ENCODE measurements at regions not wholly inside any gene's neighbourhood (a gene's known extent, or its start where the extent isn't known, plus 50 kb on each side); places are given as distances from the start of the nearest gene placed in this dataset.

GRCh38 chr10:90575125-90575524 is 282.7 kb downstream of the HTR7 start:
- H3K4me3 ChIP-seq, result no peak overlapping the region
- intact Hi-C loops (cut with DNase I), result no loop called here
- no peak for ATAC-seq
- DNase-seq, result no peak
- no peaks in the 10 kb centered on the region for H3K4me1 ChIP-seq
- WGBS, 3 donors, result 60 to 66% (median 64%) methylated on average over 3 of the region's 3 CpGs
- H3K27ac ChIP-seq, result no peak overlapping the region
- no peaks in the 10 kb centered on the region for H3K27me3 ChIP-seq (ENCODE audit: insufficient read depth in 3 of 3, low read length in 2 of 3)
- no peaks in the 10 kb centered on the region for H3K36me3 ChIP-seq (ENCODE audit: insufficient read depth in 1 of 2, low read depth in 1 of 2)
- TF ChIP-seq, protein P1, sequence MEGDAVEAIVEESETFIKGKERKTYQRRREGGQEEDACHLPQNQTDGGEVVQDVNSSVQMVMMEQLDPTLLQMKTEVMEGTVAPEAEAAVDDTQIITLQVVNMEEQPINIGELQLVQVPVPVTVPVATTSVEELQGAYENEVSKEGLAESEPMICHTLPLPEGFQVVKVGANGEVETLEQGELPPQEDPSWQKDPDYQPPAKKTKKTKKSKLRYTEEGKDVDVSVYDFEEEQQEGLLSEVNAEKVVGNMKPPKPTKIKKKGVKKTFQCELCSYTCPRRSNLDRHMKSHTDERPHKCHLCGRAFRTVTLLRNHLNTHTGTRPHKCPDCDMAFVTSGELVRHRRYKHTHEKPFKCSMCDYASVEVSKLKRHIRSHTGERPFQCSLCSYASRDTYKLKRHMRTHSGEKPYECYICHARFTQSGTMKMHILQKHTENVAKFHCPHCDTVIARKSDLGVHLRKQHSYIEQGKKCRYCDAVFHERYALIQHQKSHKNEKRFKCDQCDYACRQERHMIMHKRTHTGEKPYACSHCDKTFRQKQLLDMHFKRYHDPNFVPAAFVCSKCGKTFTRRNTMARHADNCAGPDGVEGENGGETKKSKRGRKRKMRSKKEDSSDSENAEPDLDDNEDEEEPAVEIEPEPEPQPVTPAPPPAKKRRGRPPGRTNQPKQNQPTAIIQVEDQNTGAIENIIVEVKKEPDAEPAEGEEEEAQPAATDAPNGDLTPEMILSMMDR (IDR thresholded peaks at IDR 0.05), result no peak
- no peaks in the 10 kb centered on the region for H3K9me3 ChIP-seq

DNA sequence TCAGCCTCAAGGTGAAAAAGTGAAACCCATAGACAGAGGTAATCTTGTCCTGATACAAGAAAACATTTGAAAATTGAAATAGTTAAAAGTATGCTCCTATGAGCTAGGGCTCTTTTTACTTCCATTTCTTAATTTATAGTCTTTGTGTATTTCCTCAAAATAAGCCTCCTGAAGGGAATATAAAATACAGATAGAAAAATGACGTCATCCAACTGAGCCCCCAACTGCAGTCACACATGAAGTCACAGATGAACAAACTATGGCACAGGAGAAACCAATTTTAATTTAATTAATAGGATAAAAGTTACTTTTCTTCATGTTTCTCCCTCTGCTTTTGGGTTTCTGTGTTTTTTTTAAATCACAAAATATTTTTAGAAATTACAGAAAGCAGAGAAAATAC is 280.3 kb downstream of the HTR7 start:
- no peaks in the 10 kb centered on the region for H3K27me3 ChIP-seq (ENCODE audit: insufficient read depth in 3 of 3, low read length in 2 of 3)
- WGBS, 3 donors, result 49 to 59% (median 59%) methylated on average over 1 of the region's 1 CpG
- no peaks in the 10 kb centered on the region for H3K4me1 ChIP-seq
- no peak overlapping the region for H3K4me3 ChIP-seq
- DNase-seq (no peak), ATAC-seq (no peak)
- intact Hi-C loops (cut with DNase I), result no loop called here
- no peaks in the 10 kb centered on the region for H3K9me3 ChIP-seq
- TF ChIP-seq, protein P1 (IDR thresholded peaks at IDR 0.05), result no peak
- H3K36me3 ChIP-seq (ENCODE audit: insufficient read depth in 1 of 2, low read depth in 1 of 2), result no peaks in the 10 kb centered on the region
- no peak overlapping the region for H3K27ac ChIP-seq

DNA sequence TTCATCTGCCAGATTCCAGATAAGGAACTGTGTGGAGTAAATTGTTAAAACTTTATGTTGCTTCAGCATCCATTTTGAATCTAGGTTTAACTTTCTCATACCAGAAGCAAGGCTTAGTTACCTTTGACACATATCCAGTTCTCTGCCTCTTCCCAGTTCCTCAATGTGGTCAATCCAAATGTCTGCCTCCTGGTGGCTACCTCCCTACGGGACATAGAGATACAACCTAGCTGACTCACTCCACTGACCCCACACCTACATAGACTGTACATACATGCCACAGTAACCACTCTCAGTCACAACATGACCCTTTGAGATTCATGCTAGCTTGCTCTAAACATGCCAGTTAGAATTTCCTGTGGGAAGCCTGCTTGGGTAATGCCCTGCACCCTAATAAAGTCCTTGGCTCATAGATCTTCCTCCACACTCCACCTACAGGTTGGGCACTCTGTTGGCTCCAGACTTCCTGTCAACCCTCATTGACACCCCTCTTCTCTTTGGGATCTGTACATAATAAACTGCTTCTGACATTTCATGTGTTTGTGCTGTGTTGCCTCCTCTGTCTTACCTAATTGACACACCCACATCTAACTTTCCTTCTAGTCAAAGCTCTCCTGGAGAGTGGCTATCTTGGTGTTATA is 278.1 kb downstream of the HTR7 start:
- H3K36me3 ChIP-seq (ENCODE audit: insufficient read depth in 1 of 2, low read depth in 1 of 2), result no peaks in the 10 kb centered on the region
- intact Hi-C loops (cut with DNase I), result no loop called here
- no peaks in the 10 kb centered on the region for H3K4me1 ChIP-seq
- H3K27ac ChIP-seq, result no peak overlapping the region
- ATAC-seq, result no peak
- H3K27me3 ChIP-seq (ENCODE audit: insufficient read depth in 3 of 3, low read length in 2 of 3), result no peaks in the 10 kb centered on the region
- H3K9me3 ChIP-seq, result no peaks in the 10 kb centered on the region
- no peak overlapping the region for H3K4me3 ChIP-seq
- no peak for DNase-seq
- 52 to 65% (median 62%) methylated on average over 1 of the region's 1 CpG for WGBS, 3 donors
- TF ChIP-seq, protein P1 (IDR thresholded peaks at IDR 0.05), result no peak

- Histone ChIP-seq H3K27me3 (ENCODE audit: insufficient read depth in 3 of 3, low read length in 2 of 3) (no peaks in the 10 kb centered on the region), H3K4me3 (no peak overlapping the region), H3K27ac (no peak overlapping the region), H3K4me1 (no peaks in the 10 kb centered on the region), H3K9me3 (no peaks in the 10 kb centered on the region), H3K36me3 (ENCODE audit: insufficient read depth in 1 of 2, low read depth in 1 of 2) (no peaks in the 10 kb centered on the region)
- intact Hi-C loops (cut with DNase I), result no loop called here
- WGBS, 3 donors, result 55 to 77% (median 75%) methylated on average over 3 of the region's 3 CpGs
- TF ChIP-seq, protein P1 (IDR thresholded peaks at IDR 0.05), result no peak
- DNase-seq, result no peak
- ATAC-seq, result no peak
Observed at GRCh38 chr10:90583416-90583815, 274.4 kb downstream of the HTR7 start.

- ATAC-seq, result no peak
- H3K27me3 ChIP-seq (ENCODE audit: insufficient read depth in 3 of 3, low read length in 2 of 3), result no peaks in the 10 kb centered on the region
- intact Hi-C loops (cut with DNase I), result no loop called here
- H3K4me3 ChIP-seq, result no peak overlapping the region
- 29 to 43% (median 41%) methylated on average over 1 of the region's 1 CpG for WGBS, 3 donors
- no peaks in the 10 kb centered on the region for H3K4me1 ChIP-seq
- no peak for DNase-seq
- no peaks in the 10 kb centered on the region for H3K9me3 ChIP-seq
- no peak overlapping the region for H3K27ac ChIP-seq
- TF ChIP-seq, protein P1 (IDR thresholded peaks at IDR 0.05), result no peak
- H3K36me3 ChIP-seq (ENCODE audit: insufficient read depth in 1 of 2, low read depth in 1 of 2), result no peaks in the 10 kb centered on the region
Observed at GRCh38 chr10:90587081-90587491, 270.8 kb downstream of the HTR7 start.
